Mesodermal cell (in vitro differentiated cells): ENCODE measurements at regions not wholly inside any gene's neighbourhood (a gene's known extent, or its start where the extent isn't known, plus 50 kb on each side); places are given as distances from the start of the nearest gene placed in this dataset.

Experiments
- H3K27ac ChIP-seq: 2 replicates; pipeline ENCODE4 v1.7.0; 2013; ENCODE audit warnings: mild to moderate bottlenecking, low read depth, low read length, moderate library complexity; ENCODE audit not compliant: severe bottlenecking
- H3K36me3 ChIP-seq: 2 replicates; pipeline ENCODE4 v1.7.1; 2013; ENCODE audit warnings: mild to moderate bottlenecking, low read length, moderate library complexity; ENCODE audit not compliant: control insufficient read depth, insufficient read depth
- H3K4me1 ChIP-seq: one replicate; pipeline ENCODE4 v1.7.1; 2013; ENCODE audit warnings: mild to moderate bottlenecking, low read length; ENCODE audit not compliant: insufficient read depth, control insufficient read depth, poor library complexity, severe bottlenecking
- H3K4me3 ChIP-seq: 2 replicates; pipeline ENCODE4 v1.7.0; 2013; ENCODE audit warnings: low read length, control low read depth, mild to moderate bottlenecking; ENCODE audit not compliant: insufficient read depth, poor library complexity, severe bottlenecking; ENCODE audit errors: extremely low read depth
- H3K9me3 ChIP-seq: 2 replicates; pipeline ENCODE4 v1.7.1; 2013; ENCODE audit warnings: mild to moderate bottlenecking, low read length, moderate library complexity; ENCODE audit not compliant: control insufficient read depth
- WGBS, 2 experiments: methylation state at CpG; one replicate each; pipeline ENCODE4 v1.1.5; 2013; ENCODE audit warnings: missing lambda C conversion rate in 2 of 2; ENCODE audit not compliant: insufficient coverage in 2 of 2; 5-methylcytosine and 5-hydroxymethylcytosine counted together

- WGBS, 2 experiments = 89 to 93% methylated on average over 49 to 61 of the region's 64 CpGs
- no peaks in the 10 kb centered on the region for H3K4me1 ChIP-seq
- peaks cover 28% of the 10 kb centered on the region for H3K9me3 ChIP-seq
- no peaks in the 10 kb centered on the region for H3K36me3 ChIP-seq
- no peak overlapping the region for H3K27ac ChIP-seq
- no peak overlapping the region for H3K4me3 ChIP-seq
These were observed 525.8 kb downstream of the ZNF33B start for GRCh38 chr10:42112331-42113157.

DNA sequence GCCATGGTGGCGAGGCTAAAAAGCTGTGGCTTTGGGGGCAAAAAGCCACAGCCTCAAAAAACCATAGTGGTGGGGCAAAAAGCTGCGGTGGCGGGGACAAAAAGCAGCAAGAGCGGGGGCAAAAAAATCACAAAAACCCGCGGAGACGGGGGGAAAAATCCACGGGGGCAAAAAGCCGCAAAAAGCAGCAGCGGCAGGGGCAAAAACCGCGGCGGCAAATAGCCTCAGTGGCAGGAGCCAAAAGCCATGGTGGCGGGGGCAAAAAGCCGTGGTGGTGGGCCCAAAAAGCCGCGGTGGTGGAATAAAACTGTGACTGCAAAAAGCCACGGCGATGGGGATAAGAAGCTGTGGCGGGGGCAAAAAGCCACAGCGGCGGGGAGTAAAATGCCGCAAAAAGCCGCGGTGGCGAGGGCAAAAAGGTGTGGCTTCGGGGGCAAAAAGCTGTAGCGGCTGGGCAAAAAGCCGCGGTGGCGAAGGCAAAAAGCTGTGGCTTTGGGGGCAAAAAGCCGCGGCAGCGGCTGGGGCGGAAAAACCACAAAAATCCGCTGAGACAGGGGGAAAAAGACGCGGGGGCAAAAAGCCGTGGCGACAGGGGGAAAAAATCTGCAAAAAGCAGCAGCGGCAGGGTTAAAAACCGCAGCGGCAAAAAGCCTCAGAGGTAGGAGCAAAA, 526.6 kb downstream of the ZNF33B start:
- no peaks in the 10 kb centered on the region for H3K4me1 ChIP-seq
- peaks cover 28% of the 10 kb centered on the region for H3K9me3 ChIP-seq
- WGBS, 2 experiments = 90 to 94% methylated on average over 39 to 41 of the region's 43 CpGs
- no peaks in the 10 kb centered on the region for H3K36me3 ChIP-seq
- H3K4me3 ChIP-seq = no peak overlapping the region
- no peak overlapping the region for H3K27ac ChIP-seq

DNA sequence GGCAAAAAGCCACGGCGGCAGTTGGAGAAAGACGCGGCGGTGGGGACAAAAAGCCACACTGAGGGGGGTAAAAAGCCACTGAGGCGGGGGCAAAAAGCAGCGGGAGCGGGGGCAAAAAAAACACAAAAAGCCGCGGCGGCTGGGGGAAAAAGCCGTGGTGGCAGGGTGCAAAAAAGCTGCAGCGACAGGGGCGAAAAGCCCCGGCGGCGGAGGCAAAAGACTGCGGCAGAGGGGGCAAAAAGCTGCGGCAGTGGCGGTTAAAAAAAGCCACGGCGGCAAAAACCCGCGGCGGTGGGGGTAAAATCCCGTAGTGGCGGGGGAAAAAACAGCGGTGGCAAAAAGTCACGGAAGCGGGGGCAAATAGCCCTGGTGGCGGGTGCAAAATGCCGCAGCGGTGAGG, 527.3 kb downstream of the ZNF33B start:
- Histone ChIP-seq H3K36me3 (no peaks in the 10 kb centered on the region), H3K4me1 (no peaks in the 10 kb centered on the region), H3K4me3 (no peak overlapping the region), H3K9me3 (peaks cover 32% of the 10 kb centered on the region), H3K27ac (no peak overlapping the region)
- 94 to 97% methylated on average over 20 to 33 of the region's 33 CpGs for WGBS, 2 experiments
